GM18502 (cell line): ENCODE measurements at regions not wholly inside any gene's neighbourhood (a gene's known extent, or its start where the extent isn't known, plus 50 kb on each side); places are given as distances from the start of the nearest gene placed in this dataset.
"Not testable (repeated sequence)": the region's sequence is repeated elsewhere in the genome, so short reads cannot be mapped to it uniquely, and the experiment has no call there.

ENCODE experiments used
- ATAC-seq: cut with Tn5 transposase; IDR thresholded peaks from one replicate; pipeline ENCODE4 v1.9.1; 2021; ENCODE audit warnings: mild to moderate bottlenecking; ENCODE audit not compliant: unreplicated experiment, poor library complexity

GRCh38 chr4:101678180-101678579 lies 112.3 kb upstream of the BANK1 start:
- no peak for ATAC-seq

DNA sequence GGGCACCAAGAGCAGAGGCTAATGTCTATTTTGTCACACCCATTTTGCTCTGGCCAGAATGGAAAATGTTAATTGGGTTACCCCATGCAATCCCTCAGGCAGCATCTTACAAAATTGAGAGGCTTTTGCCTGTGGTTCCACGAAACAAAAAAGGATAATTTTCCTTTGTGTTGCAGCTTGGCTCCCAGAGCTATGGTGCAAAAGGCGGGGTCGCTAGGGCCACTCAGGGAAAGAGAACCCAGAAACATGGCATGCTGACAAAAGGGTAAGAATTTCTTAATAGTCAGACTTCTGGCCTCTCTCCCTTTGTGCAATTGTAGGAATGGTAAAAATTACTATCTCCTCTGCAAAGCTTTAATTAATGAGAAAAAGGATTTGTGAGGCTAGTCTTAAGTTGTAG lies 119.6 kb upstream of the BANK1 start:
- no peak for ATAC-seq

DNA sequence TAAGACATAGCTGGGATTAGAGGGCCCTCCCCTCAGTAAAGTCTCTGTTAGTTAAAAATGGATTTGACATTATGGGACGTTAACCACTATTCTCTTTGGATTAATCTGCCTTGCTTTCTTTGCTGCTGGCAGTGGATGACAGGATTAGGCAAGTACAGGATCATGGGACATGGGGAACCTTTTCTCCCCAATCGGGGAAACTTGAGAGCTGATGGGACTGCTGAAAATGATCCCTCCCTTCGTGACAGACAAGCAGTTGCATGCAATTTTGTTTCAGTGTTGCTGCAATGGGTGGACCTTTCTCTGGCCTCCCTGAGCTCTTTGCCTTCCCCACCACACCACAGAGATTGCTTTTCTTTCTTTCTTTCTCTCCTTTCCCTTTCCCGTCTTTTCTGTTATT lies 120.2 kb upstream of the BANK1 start:
- ATAC-seq: no peak

GRCh38 chr4:101669832-101670188 lies 120.7 kb upstream of the BANK1 start:
- ATAC-seq: no peak

GRCh38 chr4:101669138-101669831 lies 121.2 kb upstream of the BANK1 start:
- ATAC-seq: no peak

- ATAC-seq: no peak
Observed at GRCh38 chr4:101667348-101667747, 123.2 kb upstream of the BANK1 start.

DNA sequence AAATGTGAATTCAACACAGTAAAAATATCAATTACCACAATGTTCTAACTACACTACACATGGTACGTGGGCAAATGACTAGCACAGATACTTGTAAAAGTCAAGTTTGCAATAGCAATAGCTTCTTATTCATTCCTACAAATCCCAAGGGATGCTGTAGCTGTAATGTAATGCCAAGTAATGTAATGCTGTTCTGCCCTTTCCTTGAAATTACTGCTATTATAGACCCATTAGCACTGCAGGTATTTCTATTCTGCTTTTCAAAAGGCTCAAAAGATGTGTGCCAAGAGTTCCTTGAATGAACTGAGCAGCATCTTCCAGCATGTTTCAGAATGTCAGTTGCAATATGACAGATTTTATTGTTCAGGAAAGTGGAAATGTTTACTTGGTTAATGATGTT lies 129.9 kb upstream of the BANK1 start:
- ATAC-seq: no peak

DNA sequence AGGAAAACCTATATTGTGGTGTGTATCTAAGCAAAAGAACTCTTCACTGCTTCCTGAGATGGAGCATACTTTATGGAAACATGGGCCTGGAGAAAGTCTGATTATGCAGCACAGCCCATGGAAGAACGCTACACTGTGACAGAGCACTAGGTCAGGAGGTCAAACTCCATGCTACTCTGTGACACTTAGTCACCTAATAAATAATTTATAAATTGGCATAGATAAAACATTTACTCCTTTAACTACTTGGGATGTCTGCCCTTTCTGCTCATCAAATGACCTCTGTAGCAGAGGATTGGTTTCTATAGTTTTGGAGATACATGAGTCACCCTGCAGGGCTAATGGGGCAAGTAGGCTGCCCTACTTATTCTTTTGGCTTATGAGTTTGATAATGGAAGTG lies 134.7 kb upstream of the BANK1 start:
- ATAC-seq: no peak

DNA sequence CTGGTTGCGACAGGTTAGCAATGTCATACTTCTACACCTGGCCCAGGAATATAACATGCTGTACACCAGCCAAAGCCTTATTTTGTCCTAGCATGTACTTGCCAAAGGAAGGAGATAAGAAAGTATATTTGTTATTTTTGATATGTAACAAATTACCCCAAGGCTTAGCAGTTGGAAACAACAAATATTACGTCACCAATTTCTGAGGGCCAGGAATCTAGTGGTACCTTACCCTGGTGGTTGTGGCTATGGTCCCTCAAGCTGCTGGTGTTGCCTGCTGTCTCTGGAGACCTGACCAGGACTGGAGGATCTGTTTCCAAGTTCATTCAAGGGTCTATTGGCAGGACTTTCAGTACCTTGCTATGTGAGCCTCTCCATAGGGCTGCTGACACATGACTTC lies 135.5 kb upstream of the BANK1 start:
- no peak for ATAC-seq

GRCh38 chr4:101651778-101652177 lies 138.8 kb upstream of the BANK1 start:
- no peak for ATAC-seq

DNA sequence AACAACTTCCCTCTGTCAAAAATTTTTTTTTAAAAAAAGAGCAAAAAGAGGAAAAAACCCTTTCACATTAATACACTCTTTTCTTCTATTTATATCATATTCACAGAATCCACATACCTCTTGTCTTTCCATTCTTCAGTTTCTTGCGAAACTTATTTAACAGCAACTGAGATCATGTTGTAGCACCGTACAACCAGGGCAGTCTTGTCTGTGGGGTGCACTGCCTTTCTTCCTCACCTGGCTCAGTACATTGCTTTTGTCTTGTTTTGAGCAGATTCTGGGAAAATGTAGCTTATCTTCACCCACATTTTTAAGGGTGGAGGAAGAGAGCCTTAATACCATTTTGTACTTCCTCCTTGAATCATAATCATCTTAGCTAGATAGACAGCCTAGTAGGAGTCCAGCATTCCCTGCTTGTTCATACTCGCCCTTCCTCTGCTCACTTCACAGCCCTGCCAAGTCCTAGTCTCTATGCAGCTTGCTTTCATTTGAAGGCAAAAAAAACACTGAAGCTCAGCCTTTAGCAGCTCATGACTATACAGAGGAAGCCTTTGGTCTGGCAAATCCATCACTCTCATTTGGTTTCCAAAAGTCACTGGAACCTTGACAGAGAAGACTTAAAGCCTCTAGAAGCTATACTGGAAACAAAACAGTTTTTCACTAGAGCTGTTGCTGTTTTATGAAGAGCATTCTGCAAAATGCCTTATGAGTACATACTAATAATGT lies 140.6 kb upstream of the BANK1 start:
- no peak for ATAC-seq

GRCh38 chr4:101647710-101648034 lies 142.9 kb upstream of the BANK1 start:
- no peak for ATAC-seq

DNA sequence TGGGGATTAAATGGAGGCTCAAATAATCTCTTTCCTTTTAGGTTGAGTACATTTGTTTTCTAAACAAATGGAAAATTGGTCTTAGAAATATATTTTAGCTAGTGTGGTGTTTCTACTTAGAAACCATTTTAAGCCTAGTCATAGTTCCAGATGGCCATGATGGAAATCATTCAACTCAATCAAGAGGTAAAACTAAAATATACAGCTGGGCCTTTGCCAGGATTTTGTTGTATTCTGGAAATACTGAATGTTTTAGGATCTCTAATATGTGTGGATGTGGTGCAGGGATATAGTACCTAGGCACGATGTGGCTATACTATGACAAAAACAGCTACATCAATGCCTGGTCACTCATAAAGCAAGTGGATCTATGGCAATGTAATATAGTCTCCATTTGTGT lies 146.0 kb upstream of the BANK1 start:
- no peak for ATAC-seq

DNA sequence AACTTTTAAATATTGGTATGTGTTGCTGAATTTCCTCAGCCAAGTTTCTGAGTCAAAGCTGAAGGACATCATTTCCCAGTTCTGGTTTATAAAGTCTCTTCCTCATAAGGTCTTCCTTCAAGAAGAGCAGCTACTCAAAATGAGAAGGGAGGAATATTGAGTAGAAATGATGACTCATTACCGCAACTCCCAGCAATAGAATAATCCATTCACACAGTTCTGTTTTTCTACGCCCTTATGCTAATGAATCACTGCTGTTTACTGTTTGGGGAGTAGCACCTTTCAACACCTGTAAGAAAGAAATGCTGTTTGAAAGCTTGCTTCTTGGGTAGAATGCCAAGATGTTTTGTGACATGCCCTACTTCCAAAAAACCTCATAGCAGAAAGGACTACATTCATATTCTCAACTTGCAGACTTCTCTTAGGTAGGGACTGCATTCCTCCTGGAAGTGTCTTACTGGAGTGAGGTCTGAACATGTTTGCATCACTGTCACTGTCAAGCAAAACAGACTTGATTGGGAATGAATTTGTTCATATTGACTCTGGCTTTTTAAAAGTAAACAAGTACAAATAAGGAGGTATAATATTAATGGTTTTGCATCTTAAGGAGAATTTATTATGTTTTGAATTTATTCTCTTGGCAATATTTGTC lies 147.2 kb upstream of the BANK1 start:
- ATAC-seq: no peak

- not testable (repeated sequence) for ATAC-seq
Observed at GRCh38 chr4:101632766-101633165, 157.8 kb upstream of the BANK1 start.

GRCh38 chr4:101630319-101630986 lies 160.1 kb upstream of the BANK1 start:
- no peak for ATAC-seq

DNA sequence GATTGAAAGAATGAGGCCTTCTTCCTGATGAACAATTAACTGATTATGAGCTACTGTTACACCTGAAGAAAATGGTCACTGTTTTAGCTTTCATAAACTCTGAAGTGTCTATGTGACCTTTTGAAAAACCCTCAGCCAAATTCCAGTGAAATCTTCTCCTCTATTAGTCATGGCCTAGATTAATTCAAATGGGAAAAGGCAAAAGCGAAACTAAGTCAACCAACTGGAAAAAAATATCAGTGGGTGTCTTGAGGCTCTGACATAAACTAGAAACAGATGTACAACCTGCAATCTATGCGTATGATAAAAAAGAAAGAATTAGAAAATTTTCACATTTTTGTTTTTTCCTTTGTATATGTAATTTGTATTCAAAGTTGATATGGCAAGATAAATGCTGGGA lies 169.4 kb upstream of the BANK1 start:
- no peak for ATAC-seq

DNA sequence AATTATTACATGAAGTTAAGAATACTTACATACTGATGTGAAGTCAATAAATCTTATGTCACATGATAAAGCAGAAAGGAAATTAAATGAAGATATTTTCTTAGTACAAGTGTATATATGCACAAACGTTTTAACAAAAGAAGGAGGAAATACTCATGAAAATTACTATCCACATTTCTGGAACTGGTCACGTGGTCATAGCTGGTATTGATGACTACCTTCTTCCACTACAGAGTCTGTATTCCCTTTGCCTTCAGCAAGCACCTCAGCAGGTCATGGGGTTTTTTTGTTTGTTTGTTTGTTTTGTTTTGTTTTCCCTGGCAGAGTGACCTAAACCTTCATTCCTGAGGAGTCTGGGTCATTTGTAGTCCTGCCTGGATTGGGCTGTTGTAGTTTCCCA lies 174.9 kb upstream of the BANK1 start:
- ATAC-seq: no peak

DNA sequence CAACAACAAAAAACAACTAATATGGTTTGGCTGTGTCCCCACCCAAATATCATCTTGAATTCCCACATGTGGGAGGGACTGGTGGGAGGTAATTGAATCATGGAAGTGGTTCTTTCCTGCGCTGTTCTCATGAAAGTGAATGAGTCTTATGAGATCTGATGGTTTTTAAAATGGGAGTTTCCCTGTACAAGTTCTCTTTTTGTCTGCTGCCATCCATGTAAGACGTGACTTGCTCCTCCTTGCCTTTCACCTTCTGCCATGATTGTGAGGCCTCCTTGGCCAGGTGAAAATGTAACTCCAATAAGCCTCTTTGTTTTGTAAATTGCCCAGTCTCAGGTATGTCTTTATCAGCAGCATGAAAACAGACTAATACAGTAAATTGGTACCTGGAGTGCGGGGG lies 183.5 kb upstream of the BANK1 start:
- ATAC-seq: not testable (repeated sequence)

DNA sequence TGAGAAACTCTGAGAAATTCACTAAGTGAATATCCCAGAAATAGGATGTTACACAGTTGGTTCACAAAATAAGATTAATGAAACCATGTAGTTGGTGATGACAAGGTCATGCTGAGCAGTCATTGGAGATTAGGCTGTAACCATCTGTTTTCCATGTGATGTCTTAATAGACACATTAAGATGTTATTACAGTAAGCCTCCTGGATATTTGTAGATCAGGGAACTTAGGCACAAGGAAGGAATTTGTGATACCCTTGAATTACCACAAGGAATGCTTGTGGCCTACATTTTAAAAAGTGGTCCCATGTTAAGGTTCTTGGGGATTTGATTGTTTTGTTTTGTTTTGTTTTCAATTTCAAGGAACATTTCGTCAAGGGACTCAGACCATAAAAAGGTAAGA lies 185.6 kb upstream of the BANK1 start:
- ATAC-seq: no peak

GRCh38 chr4:101600287-101600686 lies 190.2 kb upstream of the BANK1 start:
- no peak for ATAC-seq
